HG02759 (cell line): ENCODE measurements at regions not wholly inside any gene's neighbourhood (a gene's known extent, or its start where the extent isn't known, plus 50 kb on each side); places are given as distances from the start of the nearest gene placed in this dataset.
"Not testable (repeated sequence)": the region's sequence is repeated elsewhere in the genome, so short reads cannot be mapped to it uniquely, and the experiment has no call there.

ENCODE experiments used
- ATAC-seq: cut with Tn5 transposase; IDR thresholded peaks from one replicate; pipeline ENCODE4 v1.9.1; 2021; ENCODE audit warnings: mild to moderate bottlenecking, moderate library complexity; ENCODE audit not compliant: unreplicated experiment

DNA sequence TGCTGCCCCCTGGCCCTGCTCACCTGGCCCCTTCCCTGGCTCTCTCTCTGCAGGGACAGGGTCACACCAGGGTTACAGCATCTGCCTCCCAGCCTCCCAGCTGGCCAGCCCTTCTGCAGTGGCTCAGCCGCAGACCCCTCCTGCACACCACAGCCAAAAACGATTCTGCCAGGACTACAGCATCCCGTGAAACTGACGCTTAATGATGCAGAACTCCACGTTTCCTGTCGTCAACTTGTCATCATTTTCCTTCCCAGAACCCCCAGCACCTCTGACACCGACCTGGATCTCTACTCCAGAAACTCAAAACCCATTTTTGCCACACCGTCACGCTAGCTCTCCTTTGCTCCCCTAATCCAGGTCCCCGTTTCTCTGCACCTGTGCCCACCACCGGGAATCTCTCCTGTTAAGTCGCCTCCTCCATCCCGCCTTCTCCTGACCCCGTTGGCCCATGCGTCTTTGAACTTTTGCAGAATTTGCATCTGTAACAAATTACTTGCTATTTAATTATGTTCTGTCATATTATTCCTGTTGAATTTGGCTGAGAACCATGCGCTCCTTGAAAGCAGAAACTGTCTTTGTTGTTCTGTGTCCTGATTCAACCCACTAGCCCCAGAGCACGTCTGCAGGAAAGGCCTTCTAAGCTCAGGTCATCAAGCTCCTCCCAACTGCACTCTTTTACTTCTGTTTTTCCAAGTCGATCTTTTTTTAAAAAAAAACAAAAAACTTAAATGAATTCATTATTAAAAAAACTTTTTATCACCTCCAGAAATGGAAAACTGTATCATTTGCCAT is 173.2 kb upstream of the COPS8 start:
- ATAC-seq = no peak

- ATAC-seq = no peak
Observed at GRCh38 chr2:236915186-236915585, 170.5 kb upstream of the COPS8 start.

- no peak for ATAC-seq
Observed at GRCh38 chr2:236915726-236916125, 170.0 kb upstream of the COPS8 start.

DNA sequence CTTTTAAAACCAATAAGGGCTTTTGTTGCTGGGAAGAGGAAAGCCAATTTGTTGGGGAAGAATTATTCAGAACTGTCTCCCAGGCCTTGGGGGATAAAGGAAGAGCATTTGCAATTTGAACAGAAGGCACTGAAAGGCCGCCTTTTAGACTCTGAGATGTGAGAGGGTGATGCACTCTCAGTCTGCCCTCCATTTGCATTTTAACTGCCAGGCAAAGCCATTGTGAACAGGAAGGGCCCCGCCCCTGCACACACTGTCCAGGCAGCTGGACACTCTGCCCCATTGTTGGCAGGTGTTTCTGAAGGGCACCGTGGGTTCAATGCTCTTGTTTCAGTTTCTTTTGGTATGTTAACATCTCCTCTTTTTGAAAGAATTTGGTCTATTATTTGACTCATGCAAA is 169.5 kb upstream of the COPS8 start:
- ATAC-seq = no peak

GRCh38 chr2:236916651-236917050 is 169.0 kb upstream of the COPS8 start:
- no peak for ATAC-seq

DNA sequence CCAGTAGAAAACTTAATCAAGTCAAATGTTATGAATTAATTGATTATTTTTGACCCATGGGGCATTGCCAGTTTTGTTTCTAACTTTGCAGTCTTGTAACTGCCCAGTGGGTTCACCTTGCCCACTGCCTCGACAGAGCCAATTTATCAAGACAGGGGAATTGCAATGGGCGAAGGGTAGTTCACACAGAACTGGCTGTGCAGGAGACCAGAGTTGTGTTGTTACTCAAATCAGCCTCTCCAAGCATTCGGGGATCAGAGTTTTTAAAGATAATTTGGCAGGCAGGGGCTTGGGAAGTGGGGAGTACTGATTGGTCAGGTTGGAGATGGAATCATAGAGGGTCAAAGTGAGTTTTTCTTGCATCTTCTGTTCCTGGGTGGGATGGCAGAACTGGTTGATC is 168.5 kb upstream of the COPS8 start:
- no peak for ATAC-seq

- ATAC-seq = no peak
Observed at GRCh38 chr2:236918545-236918944, 167.1 kb upstream of the COPS8 start.

DNA sequence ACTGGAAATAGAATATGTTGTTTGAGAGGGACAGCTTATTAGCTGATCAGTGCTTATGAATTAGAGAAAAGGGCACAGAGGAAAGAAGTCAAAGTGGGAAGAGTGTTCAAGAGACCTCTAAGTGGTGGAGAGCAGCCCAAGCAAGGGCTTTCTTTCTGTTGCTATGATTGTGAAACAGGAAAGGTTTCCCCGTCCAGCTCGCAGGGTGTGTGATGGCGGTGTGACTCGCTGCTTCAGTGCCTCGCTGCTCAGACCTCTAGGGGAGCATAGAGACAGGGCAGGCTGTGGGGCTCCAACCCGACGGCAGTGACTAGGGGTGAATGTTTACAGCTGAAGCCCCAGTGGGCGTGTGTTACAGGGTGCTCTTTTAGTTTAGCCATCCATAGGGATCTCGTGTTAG is 166.5 kb upstream of the COPS8 start:
- no peak for ATAC-seq

DNA sequence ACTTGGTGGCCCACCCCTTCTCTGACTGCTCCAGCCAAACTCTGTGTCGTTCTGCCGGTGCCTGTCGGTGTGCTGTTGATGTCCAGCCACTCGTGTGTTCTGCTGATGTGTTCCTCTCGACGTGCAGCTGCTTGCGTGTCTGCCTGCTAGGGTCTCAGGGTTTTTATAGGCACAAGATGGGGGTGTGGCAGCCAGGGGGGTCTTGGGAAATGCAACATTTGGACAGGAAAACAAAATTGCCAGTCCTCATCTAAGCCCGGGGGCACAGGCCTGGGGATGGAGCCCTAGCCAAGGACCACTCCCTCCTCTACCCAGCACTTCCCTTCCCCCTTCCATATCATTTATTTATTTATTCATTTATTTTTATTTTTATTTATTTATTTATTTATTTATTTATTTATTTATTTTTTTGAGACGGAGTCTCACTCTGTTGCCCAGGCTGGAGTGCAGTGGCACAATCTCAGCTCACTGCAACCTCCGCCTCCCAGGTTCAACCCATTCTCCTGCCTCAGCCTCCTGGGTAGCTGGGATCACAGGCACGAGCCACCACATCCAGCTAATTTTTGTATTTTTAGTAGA is 165.8 kb upstream of the COPS8 start:
- ATAC-seq = not testable (repeated sequence)

GRCh38 chr2:236922061-236922460 is 163.6 kb upstream of the COPS8 start:
- no peak for ATAC-seq

- no peak for ATAC-seq
Observed at GRCh38 chr2:236928380-236929037, 157.2 kb upstream of the COPS8 start.

- no peak for ATAC-seq
Observed at GRCh38 chr2:236932831-236933361, 152.8 kb upstream of the COPS8 start.

- no peak for ATAC-seq
Observed at GRCh38 chr2:236934166-236934565, 151.5 kb upstream of the COPS8 start.

- no peak for ATAC-seq
Observed at GRCh38 chr2:236934656-236935055, 151.0 kb upstream of the COPS8 start.

- no peak for ATAC-seq
Observed at GRCh38 chr2:236935083-236935482, 150.6 kb upstream of the COPS8 start.

DNA sequence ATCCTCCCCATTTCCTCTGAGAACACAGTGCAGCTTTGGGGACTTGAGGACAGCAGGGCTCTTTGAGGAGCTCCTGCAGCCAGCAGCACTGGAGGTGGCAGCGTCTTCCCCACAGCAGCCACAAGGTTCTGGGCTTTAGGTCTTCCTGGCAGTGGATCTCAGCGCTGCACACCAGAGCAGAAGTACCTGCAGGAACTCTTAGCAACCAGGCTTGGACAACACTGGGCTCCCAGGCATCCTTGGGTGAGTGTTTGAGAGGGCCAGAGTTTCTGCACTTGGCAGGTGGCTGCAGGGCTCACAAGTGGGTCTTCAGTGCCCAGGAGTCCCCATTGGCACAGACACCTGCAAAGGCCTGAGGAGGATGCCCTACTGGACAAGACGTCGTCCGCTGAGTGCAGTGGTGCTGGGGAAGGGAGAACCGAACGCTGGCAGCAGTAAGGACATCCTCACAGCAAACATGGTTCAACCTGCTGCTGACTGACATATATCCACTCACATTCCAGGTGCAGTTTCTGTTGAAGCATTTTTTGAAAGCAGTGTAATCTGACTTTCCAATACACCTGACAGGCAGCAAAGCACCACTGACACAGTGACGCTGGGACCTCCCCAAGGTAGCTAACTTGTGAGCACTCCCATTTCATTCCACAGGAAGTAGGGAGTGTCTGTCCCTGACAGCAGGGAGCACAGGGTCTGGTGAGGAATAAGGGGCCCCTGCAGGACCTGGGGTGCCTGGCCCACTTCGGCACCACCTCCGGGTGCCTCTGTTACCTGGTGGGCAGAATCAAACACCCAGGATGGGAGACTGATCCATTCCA is 149.9 kb upstream of the COPS8 start:
- ATAC-seq = no peak

GRCh38 chr2:236936446-236936940 is 149.2 kb upstream of the COPS8 start:
- no peak for ATAC-seq

GRCh38 chr2:236938126-236938525 is 147.6 kb upstream of the COPS8 start:
- no peak for ATAC-seq

DNA sequence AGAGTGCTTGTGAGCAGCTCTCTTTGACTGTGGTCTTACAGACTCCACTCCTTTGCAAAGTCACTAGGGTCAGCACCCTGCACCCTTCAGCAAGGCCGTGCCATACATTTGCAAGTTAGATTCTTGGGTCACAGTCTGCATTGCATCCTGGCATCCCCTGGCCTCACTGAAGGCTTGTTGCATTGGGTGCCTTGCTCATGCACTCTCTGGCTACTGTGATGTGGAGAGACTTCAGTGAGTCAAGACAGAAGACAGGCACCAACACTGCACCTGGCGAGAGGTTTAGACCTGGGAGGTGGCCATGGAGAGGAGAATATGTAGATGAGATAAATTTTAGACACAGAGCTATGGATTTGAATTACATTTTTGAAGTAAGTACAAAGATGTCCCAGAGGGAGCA is 146.4 kb upstream of the COPS8 start:
- ATAC-seq = no peak

DNA sequence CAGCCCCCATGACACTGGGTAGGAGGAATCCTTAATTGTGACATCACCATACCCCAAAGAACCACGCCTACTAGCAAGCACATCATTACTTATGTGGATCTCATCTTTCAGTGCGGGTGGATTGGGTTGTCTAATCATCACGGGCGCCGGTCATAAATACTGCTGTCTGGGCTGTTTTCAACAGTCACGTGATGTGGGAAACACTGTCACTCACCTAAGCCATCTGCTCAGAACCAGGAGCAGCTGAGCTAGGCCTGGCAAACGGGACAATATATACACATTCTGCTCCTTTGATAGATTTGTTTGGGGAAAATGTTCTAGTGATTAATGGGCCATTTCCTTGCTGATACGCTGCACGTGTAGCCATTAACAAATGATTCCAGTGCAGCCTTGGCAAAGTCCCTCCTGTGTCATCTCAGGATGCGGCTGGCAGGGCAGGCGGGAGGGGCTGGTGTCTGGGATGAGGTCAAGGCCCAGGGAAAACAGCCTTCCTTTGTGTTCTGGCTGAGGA is 145.9 kb upstream of the COPS8 start:
- ATAC-seq = no peak

DNA sequence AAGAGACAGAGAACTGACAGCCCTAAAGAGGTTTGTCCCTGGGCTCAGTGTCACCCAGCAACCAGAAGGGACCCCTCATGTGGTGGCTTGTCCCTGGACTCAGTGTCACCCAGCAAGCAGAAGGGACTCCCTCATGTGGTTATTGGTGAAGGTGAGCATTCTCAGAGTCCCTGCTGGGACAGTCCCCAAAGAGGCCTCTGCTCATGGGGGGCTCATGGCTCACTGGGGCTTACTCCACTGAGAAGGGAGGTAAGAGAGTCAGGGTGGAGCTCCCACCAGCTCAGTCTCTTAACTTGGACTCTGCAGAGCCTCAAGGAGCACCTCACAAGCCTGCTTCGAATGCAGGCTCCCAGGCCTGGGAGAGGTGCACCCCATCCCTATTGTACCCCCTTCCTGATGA is 145.2 kb upstream of the COPS8 start:
- ATAC-seq = no peak
